ENCODE measurements at regions not wholly inside any gene's neighbourhood (a gene's known extent, or its start where the extent isn't known, plus 50 kb on each side); places are given as distances from the start of the nearest gene placed in this dataset.
"Not testable (repeated sequence)": the region's sequence is repeated elsewhere in the genome, so short reads cannot be mapped to it uniquely, and the experiment has no call there.

- no peak overlapping the region for H3K4me3 ChIP-seq (ENCODE audit: low read depth, low read length)
- no peak for TF ChIP-seq CTCF (IDR thresholded peaks at IDR 0.05; ENCODE audit: control insufficient read depth, extremely low read depth, insufficient read depth)
- no peak for DNase-seq (ENCODE audit: low read depth)
These were observed 1121.3 kb downstream of the TBC1D22A start for GRCh38 chr22:47883757-47884156.

GRCh38 chr22:47879346-47879745 is 1116.9 kb downstream of the TBC1D22A start:
- no peak overlapping the region for H3K4me3 ChIP-seq (ENCODE audit: low read depth, low read length)
- DNase-seq (ENCODE audit: low read depth): no peak
- no peak for TF ChIP-seq CTCF (IDR thresholded peaks at IDR 0.05; ENCODE audit: control insufficient read depth, extremely low read depth, insufficient read depth)

GRCh38 chr22:47878460-47878859 is 1116.0 kb downstream of the TBC1D22A start:
- H3K4me3 ChIP-seq (ENCODE audit: low read depth, low read length): no peak overlapping the region
- DNase-seq (ENCODE audit: low read depth): peak; percentile 85
- no peak for TF ChIP-seq CTCF (IDR thresholded peaks at IDR 0.05; ENCODE audit: control insufficient read depth, extremely low read depth, insufficient read depth)

GRCh38 chr22:47872761-47873535 is 1110.5 kb downstream of the TBC1D22A start:
- DNase-seq (ENCODE audit: low read depth): no peak
- H3K4me3 ChIP-seq (ENCODE audit: low read depth, low read length): no peak overlapping the region
- no peak for TF ChIP-seq CTCF (IDR thresholded peaks at IDR 0.05; ENCODE audit: control insufficient read depth, extremely low read depth, insufficient read depth)

GRCh38 chr22:47865626-47866025 is 1103.2 kb downstream of the TBC1D22A start:
- DNase-seq (ENCODE audit: low read depth): no peak
- no peak for TF ChIP-seq CTCF (IDR thresholded peaks at IDR 0.05; ENCODE audit: control insufficient read depth, extremely low read depth, insufficient read depth)
- H3K4me3 ChIP-seq (ENCODE audit: low read depth, low read length): no peak overlapping the region

- no peak for DNase-seq (ENCODE audit: low read depth)
- TF ChIP-seq CTCF (IDR thresholded peaks at IDR 0.05; ENCODE audit: control insufficient read depth, extremely low read depth, insufficient read depth): no peak
- H3K4me3 ChIP-seq (ENCODE audit: low read depth, low read length): no peak overlapping the region
These were observed 1099.9 kb downstream of the TBC1D22A start for GRCh38 chr22:47862394-47862793.

GRCh38 chr22:47860907-47861306 is 1098.5 kb downstream of the TBC1D22A start:
- DNase-seq (ENCODE audit: low read depth); H3K4me3 ChIP-seq (ENCODE audit: low read depth, low read length): not testable (repeated sequence)
